H1 (cell line): ENCODE measurements at regions not wholly inside any gene's neighbourhood (a gene's known extent, or its start where the extent isn't known, plus 50 kb on each side); places are given as distances from the start of the nearest gene placed in this dataset.

Experiments used
- ASH2L ChIP-seq: fragments of 200-600, 300-600 bp; sonication (generic); IDR thresholded peaks from one replicate; pipeline ENCODE4 v1.7.1; 2017; ENCODE audit warnings: low read length
- FOSL1 ChIP-seq: IDR thresholded peaks from 2 replicates; pipeline ENCODE4 v1.6.1; 2011; ENCODE audit warnings: mild to moderate bottlenecking, low read depth, low read length, moderate library complexity; ENCODE audit not compliant: insufficient read depth

- TF ChIP-seq FOSL1 (no peak), ASH2L (no peak)
Measured at GRCh38 chr9:23413541-23413940, 412.5 kb downstream of the ELAVL2 start (continued).
